Hematopoietic multipotent progenitor cell treated with erythropoietin and hydrocortisone succinate and interleukin-3 and kit ligand, for 8 days (in vitro differentiated cells): ENCODE measurements at regions not wholly inside any gene's neighbourhood (a gene's known extent, or its start where the extent isn't known, plus 50 kb on each side); places are given as distances from the start of the nearest gene placed in this dataset.
"Not testable (repeated sequence)": the region's sequence is repeated elsewhere in the genome, so short reads cannot be mapped to it uniquely, and the experiment has no call there.

Source experiments
- DNase-seq: peaks from one replicate; pipeline ENCODE4 v3.0.0-alpha.2; 2015

DNA sequence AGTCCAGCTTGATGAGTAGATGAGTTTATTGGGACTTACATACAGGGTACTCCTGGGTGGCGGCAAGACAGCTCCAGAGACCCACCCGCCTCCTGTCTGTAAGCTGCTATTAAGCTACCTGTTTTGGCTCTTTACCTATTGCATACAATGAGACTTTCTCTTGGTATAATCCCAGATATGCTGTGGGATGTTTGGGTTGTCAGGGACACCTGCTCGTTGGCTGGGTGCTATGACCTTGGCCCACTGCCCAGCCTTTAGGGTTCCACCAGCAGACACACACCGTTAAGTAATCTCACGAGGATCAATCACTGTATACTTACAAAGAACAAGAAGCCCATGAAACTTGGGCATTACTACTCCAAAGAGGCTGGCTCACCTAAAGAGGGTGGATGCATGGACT lies 116.4 kb downstream of the NPIPB5 start:
- DNase-seq = no peak

DNA sequence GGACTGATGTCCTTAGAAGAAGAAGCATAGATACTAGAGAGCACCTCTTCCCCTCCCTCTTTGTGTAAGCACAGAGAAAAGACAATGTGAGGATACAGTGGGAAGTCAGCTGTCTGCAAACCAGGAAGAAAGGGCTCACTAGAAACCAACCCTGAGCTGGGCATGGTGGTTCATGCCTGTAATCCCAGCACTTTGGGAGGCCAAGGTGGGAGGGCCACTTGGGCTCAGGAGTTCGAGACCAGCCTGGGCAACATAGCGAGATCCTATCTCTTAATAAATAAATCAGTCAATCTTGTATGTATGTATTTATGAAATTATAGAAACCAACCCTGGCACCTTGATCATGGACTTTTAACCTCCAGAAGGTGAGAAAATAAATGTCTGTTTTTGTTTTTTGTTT lies 118.3 kb downstream of the NPIPB5 start:
- no peak for DNase-seq

GRCh38 chr16:22630242-22630641 lies 119.6 kb downstream of the NPIPB5 start:
- no peak for DNase-seq

DNA sequence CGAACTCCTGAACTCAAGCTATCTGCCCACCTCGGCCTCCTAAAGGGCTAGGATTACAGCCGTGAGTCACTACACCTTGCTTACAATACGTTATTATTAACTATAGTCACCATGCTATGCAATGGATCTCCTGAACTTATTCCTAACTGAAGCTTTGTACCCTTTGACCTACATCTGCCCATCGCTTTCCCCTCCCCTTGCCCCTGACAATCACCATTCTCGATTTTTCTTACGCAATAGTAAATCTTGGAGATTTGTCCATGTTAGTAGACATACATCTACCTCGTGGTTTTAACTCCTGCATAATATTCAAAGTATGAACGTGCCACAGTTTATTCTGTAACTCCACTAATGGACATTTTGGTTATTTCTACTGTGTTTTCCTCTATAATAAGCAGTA lies 120.6 kb downstream of the NPIPB5 start:
- DNase-seq = no peak

GRCh38 chr16:22632606-22633005 lies 121.9 kb downstream of the NPIPB5 start:
- DNase-seq = no peak

DNA sequence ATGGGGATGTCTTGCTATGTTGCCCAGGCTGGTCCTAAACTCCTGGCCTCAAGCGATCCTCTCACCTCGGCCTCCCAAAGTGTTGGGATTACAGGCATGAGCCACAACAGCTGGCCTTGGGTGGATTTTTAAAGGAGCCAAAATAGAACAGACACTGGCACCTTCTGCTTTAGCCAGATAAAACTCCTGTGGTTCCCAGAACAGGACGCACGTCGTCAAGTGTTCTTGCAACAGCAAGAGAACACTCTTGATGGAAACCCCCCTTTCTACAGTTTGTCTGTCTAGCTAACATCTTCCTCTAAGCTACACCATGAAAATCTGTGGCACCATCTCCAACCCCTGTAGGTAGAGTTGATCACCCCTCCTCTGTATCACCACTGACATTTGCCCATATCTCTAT lies 122.6 kb downstream of the NPIPB5 start:
- peak; percentile 29 for DNase-seq

GRCh38 chr16:22633799-22634198 lies 123.1 kb downstream of the NPIPB5 start:
- no peak for DNase-seq

GRCh38 chr16:22634954-22635353 lies 124.3 kb downstream of the NPIPB5 start:
- no peak for DNase-seq

DNA sequence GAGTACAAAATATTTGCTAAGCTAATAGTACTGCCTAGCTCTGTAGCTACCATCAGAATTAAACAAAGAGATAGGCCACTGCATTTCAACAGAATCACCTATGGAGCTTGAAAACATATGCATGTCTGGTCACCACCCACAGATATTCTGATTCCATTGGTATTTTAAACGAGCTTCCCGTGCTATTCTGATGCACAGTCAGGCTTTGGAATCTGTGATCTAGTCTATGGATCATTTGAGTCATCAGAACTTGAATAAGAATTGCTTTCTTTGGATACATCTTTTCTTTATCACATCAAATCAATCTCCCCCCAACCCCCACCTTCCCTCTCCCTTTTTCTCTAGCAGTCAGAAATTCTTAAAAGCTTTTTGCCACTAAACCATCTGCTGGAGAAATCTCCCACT lies 124.7 kb downstream of the NPIPB5 start:
- DNase-seq = no peak

DNA sequence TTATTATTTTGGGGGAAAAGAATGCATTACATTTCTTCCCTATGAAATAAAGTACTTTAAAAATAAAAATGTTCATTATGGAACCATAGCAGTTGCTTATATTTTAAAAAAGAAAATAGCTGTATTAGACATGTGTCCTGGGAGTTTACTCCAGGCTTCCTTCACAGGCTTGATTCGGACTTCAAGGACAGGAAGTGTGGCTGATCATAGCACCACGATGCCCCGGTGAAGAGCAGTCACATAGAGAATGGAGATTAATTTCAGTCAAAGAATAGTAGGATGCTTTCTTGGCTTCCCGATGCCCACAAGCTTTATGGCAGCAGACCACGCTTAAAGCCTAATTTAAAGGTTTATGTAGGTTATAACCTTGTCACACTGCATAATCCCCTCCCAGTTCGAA lies 125.1 kb downstream of the NPIPB5 start:
- DNase-seq = no peak

- DNase-seq = no peak
Observed at GRCh38 chr16:22638393-22639206, 127.9 kb downstream of the NPIPB5 start.

GRCh38 chr16:22641131-22641628 lies 130.5 kb downstream of the NPIPB5 start:
- DNase-seq = peak; percentile 45

DNA sequence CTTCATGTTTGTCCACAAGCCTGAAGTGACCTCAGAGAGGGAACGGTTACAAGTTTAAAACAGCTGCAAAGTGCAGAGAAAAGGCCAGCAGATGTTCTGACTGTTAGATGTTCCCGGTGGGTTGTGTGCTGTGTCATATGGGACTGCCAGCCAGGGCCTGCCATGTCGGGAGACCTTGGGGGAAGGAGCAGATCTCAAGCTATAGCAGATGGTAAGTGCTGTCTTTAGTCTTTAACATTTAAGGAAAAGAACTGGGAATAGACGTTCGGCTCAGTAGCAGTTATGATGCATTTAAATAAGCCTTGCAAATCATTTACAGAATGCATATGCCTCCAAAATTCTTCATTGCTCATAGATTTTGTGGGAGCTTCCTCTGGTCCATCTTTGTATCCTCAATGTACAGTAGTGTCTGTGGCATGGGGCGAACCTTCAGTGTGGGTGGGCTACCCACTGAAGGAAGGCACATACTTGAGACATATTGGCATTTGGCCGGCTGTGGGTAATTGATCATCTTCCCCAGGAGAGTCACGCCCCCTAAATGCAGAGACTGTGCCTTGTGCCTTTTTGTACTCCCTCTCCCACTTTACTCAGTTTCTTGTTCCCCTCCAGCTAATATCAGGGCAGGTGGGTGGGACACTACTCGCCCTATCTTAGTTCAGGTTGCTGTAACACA lies 131.9 kb downstream of the NPIPB5 start:
- DNase-seq = no peak

GRCh38 chr16:22643203-22643602 lies 132.5 kb downstream of the NPIPB5 start:
- DNase-seq = not testable (repeated sequence)

DNA sequence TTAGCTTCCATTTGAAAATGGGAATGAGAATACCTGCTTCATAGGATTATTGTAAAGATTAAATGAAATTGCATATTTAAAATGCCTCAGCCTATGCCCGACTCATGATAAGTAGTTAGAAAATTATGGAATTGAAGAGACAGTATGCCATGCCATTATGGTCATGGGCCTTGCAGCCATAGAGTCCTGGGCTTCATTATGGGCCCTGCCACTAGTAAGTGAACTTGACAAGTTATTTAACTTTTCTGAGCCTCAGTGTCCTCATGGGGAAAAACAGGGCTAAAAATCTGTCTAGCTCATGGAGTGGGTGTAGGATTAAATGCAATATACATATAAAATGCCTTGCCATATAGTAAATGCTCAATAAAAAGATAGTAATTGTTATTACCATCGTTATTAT lies 133.2 kb downstream of the NPIPB5 start:
- DNase-seq = no peak

DNA sequence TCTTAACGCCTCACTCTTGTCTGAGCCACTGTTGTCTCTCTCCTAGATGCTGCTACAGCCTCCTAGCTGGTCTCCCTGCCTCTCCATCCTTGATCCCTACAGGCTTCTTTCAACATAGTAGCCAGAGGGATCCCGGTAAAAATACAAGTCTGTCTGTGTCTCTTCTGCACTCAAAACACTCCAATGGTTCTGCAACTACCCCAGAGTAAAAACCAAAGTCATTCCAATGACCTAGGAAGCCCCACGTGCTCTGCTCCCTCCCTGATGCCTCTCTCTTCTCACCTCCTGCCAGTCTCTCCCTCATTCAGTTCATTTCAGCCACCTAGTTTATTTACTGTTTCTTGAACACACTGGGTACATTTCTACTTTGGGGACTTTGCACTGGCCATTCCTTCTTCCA lies 135.2 kb downstream of the NPIPB5 start:
- no peak for DNase-seq

DNA sequence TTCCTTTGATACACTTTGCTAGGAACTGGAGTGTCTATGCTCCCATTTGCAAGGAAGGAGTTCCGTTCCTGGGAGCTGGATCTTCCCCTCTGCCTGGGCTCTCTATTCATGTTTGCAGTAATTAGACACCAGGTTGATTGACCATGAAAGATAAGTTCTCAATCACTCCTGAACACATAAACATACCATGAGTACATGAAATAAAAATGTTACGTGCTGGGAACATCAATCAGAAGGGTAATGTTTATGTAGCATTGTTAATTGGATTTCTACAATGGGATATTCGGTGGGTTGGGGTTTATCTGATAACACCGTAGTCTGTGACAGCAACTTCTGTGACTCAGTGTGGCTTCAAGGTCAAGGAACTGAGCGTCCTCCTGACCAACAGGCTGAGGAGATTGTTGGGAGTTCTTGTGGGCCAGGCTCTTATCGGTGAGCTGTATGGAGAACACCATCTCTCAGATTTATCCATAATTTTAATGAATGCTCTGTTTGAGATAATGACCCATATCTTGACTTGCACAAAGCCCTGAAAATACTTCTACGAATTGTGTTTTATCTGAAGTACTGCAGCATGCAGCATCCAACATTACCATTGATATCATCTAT lies 136.4 kb downstream of the NPIPB5 start:
- DNase-seq = no peak

- DNase-seq = no peak
Observed at GRCh38 chr16:22648141-22648540, 137.4 kb downstream of the NPIPB5 start.

DNA sequence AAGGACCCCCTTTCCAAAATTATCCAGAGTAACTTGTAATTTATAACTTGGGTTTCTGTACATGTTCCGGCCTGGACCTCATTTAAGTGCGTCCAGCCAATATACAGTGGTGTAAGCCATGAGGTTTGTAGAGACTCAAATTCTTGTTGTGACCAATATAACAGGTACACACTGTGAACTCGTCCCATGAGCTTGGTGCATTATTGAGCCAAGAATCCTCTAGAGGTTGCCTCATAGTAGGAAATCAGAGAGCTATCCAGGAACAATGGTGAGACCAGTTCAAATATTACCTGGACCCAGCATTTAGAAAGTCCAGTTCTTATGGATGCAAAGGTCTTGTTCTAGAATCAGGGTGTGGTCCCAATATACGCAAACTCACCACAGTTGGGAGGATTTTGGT lies 138.2 kb downstream of the NPIPB5 start:
- DNase-seq = no peak

- DNase-seq = not testable (repeated sequence)
Observed at GRCh38 chr16:22651111-22651817, 140.6 kb downstream of the NPIPB5 start.

- no peak for DNase-seq
Observed at GRCh38 chr16:22652463-22652845, 141.8 kb downstream of the NPIPB5 start.

DNA sequence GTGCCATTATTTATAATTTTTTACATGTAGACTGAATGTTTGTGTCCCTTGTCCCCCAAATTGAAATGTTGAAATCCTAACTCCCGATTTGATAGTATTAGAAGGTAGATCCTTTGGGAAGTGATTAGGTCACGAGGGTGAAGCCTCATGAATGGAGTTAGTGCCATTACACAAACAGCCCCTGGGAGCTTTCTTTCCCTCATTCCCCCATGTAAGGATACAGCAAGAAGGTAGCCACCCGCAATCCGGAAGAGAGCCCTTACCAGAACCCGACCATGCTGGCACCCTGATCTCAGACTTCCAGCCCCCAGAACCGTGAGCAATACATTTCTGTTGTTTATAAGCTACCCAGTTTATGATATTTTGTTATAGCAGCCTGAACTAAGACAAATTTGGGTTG lies 143.2 kb downstream of the NPIPB5 start:
- no peak for DNase-seq

DNA sequence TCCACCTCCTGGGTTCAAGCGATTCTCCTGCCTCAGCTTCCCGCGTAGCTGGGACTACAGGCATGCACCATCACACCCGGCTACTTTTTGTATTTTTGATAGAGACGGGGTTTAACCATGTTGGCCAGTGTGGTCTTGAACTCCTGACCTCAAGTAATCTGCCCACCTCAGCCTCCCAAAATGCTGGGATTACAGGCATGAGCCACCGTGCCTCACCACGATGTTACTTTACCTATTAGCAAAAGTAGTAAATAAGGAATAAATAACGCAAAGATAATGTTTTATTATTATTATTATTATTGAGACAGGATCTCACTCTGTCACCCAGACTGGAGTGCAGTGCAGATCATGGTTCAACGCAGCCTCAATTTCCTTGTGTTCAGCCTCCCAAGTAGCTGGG lies 145.9 kb downstream of the NPIPB5 start:
- DNase-seq = not testable (repeated sequence)
